ENCODE measurements at regions not wholly inside any gene's neighbourhood (a gene's known extent, or its start where the extent isn't known, plus 50 kb on each side); places are given as distances from the start of the nearest gene placed in this dataset.

- no peaks in the 10 kb centered on the region for H4K20me1 ChIP-seq (ENCODE audit: insufficient read depth)
- H3K79me2 ChIP-seq (ENCODE audit: insufficient read depth), result no peaks in the 10 kb centered on the region
- H3K36me3 ChIP-seq (replicated peaks in 1 of 2; ENCODE audit: control insufficient read depth in 1 of 2, insufficient read depth in 2 of 2, low read length in 1 of 2), result no peaks in the 10 kb centered on the region
- WGBS (ENCODE audit: low lambda C conversion rate), result 66% methylated on average over 3 of the region's 3 CpGs
- peaks cover 4 to 5% of the 10 kb centered on the region in 2 experiments; a peak in 2 of 4 replicates for H3K4me1 ChIP-seq (ENCODE audit: control insufficient read depth in 1 of 2, insufficient read depth in 2 of 2, low read depth in 1 of 2, low read length in 1 of 2)
- no peaks in the 10 kb centered on the region for H3K9me2 ChIP-seq
- no peak for TF ChIP-seq SMC3 (IDR thresholded peaks at IDR 0.05; ENCODE audit: low read depth, low read length)
- TF ChIP-seq PBX3 (IDR thresholded peaks at IDR 0.05), result no peak
- TF ChIP-seq SIN3A (IDR thresholded peaks at IDR 0.05; ENCODE audit: borderline replicate concordance, low read depth, low read length), result no peak
- no peak for TF ChIP-seq FOXM1 (IDR thresholded peaks at IDR 0.05; ENCODE audit: low read depth)
- H2AFZ ChIP-seq (ENCODE audit: low read depth), result no peak overlapping the region
- POLR2A ChIA-PET, result no interaction called here
- H3K9ac ChIP-seq, result no peak overlapping the region
- CTCF ChIA-PET, result no interaction called here
- no peak for DNase-seq
- H3F3A ChIP-seq (replicated peaks; ENCODE audit: insufficient read depth), result peaks cover 9% of the 10 kb centered on the region
- H3K27me3 ChIP-seq (ENCODE audit: insufficient read depth), result no peaks in the 10 kb centered on the region
- no peaks in the 10 kb centered on the region for H3K9me3 ChIP-seq
- H3K4me2 ChIP-seq, result no peak overlapping the region
- no peak overlapping the region for H3K27ac ChIP-seq (ENCODE audit: low read depth in 2 of 2, low read length in 1 of 2)
- no peak overlapping the region for H3K4me3 ChIP-seq (ENCODE audit: low read depth in 2 of 2, low read length in 1 of 2)
These were observed 56.0 kb upstream of the SPPL2A start for GRCh38 chr15:50821476-50821875.

DNA sequence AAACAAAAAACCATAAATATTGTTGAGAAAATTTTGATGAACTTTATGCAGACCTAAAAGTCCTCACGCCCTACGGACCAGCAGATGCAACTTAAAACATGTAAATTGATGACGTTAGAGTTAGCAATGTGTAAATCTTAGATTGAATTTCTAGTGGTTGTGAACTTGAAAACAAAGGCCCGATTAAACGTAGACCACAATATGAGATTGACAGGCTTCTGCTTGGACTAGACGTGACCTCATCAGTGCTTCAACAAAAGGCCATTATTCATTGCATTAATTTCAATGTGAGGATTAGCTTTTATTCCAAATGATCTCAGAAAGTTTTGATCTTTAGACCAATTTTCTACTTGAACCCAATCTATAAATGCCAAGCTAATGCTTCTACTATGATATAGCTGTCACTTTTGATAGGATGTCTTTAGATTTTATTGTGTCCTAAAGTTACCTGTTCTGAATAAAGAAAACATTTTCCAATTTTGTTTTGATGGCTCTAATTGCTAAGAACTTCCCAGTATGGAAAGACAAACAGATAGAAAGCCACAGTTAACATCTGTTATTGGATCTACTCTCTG, 55.4 kb upstream of the SPPL2A start:
- H3K4me3 ChIP-seq (ENCODE audit: low read depth in 2 of 2, low read length in 1 of 2), result no peak overlapping the region
- ChIA-PET POLR2A (no interaction called here), CTCF (no interaction called here)
- no peak overlapping the region for H3K9ac ChIP-seq
- no peaks in the 10 kb centered on the region for H3K9me2 ChIP-seq
- H3K4me2 ChIP-seq, result no peak overlapping the region
- peaks cover 4 to 5% of the 10 kb centered on the region in 2 experiments; a peak in 2 of 4 replicates for H3K4me1 ChIP-seq (ENCODE audit: control insufficient read depth in 1 of 2, insufficient read depth in 2 of 2, low read depth in 1 of 2, low read length in 1 of 2)
- H2AFZ ChIP-seq (ENCODE audit: low read depth), result no peak overlapping the region
- WGBS (ENCODE audit: low lambda C conversion rate), result 91% methylated on average over 6 of the region's 6 CpGs
- peaks cover 9% of the 10 kb centered on the region for H3F3A ChIP-seq (replicated peaks; ENCODE audit: insufficient read depth)
- no peaks in the 10 kb centered on the region for H3K79me2 ChIP-seq (ENCODE audit: insufficient read depth)
- H3K27ac ChIP-seq (ENCODE audit: low read depth in 2 of 2, low read length in 1 of 2), result no peak overlapping the region
- H3K36me3 ChIP-seq (replicated peaks in 1 of 2; ENCODE audit: control insufficient read depth in 1 of 2, insufficient read depth in 2 of 2, low read length in 1 of 2), result no peaks in the 10 kb centered on the region
- TF ChIP-seq RAD21 (IDR thresholded peaks at IDR 0.05; ENCODE audit: low read length) (no peak), RFX5 (IDR thresholded peaks at IDR 0.05; ENCODE audit: low read length) (no peak), SMC3 (IDR thresholded peaks at IDR 0.05; ENCODE audit: low read depth, low read length) (no peak), MXI1 (IDR thresholded peaks at IDR 0.05; ENCODE audit: low read depth, low read length) (no peak), GABPA (IDR thresholded peaks at IDR 0.05; ENCODE audit: low read depth) (no peak), EZH2phosphoT487 (IDR thresholded peaks at IDR 0.05; ENCODE audit: borderline replicate concordance, low read depth) (no peak), FOXM1 (IDR thresholded peaks at IDR 0.05; ENCODE audit: low read depth) (no peak), TEAD4 (IDR thresholded peaks at IDR 0.05; ENCODE audit: borderline replicate concordance, insufficient read depth) (no peak), FOXJ3 (CRISPR knock-in tag; IDR thresholded peaks at IDR 0.05) (no peak), TAF1 (IDR thresholded peaks at IDR 0.05; ENCODE audit: borderline replicate concordance, low read depth, low read length) (no peak), NFIC (IDR thresholded peaks at IDR 0.05; ENCODE audit: borderline replicate concordance) (no peak)
- TF ChIP-seq, protein P1, sequence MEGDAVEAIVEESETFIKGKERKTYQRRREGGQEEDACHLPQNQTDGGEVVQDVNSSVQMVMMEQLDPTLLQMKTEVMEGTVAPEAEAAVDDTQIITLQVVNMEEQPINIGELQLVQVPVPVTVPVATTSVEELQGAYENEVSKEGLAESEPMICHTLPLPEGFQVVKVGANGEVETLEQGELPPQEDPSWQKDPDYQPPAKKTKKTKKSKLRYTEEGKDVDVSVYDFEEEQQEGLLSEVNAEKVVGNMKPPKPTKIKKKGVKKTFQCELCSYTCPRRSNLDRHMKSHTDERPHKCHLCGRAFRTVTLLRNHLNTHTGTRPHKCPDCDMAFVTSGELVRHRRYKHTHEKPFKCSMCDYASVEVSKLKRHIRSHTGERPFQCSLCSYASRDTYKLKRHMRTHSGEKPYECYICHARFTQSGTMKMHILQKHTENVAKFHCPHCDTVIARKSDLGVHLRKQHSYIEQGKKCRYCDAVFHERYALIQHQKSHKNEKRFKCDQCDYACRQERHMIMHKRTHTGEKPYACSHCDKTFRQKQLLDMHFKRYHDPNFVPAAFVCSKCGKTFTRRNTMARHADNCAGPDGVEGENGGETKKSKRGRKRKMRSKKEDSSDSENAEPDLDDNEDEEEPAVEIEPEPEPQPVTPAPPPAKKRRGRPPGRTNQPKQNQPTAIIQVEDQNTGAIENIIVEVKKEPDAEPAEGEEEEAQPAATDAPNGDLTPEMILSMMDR (IDR thresholded peaks at IDR 0.05), result no peak
- TF ChIP-seq, protein P2, sequence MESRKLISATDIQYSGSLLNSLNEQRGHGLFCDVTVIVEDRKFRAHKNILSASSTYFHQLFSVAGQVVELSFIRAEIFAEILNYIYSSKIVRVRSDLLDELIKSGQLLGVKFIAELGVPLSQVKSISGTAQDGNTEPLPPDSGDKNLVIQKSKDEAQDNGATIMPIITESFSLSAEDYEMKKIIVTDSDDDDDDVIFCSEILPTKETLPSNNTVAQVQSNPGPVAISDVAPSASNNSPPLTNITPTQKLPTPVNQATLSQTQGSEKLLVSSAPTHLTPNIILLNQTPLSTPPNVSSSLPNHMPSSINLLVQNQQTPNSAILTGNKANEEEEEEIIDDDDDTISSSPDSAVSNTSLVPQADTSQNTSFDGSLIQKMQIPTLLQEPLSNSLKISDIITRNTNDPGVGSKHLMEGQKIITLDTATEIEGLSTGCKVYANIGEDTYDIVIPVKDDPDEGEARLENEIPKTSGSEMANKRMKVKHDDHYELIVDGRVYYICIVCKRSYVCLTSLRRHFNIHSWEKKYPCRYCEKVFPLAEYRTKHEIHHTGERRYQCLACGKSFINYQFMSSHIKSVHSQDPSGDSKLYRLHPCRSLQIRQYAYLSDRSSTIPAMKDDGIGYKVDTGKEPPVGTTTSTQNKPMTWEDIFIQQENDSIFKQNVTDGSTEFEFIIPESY (IDR thresholded peaks at IDR 0.05; ENCODE audit: borderline replicate concordance, low read depth), result no peak
- no peaks in the 10 kb centered on the region for H3K9me3 ChIP-seq
- no peaks in the 10 kb centered on the region for H4K20me1 ChIP-seq (ENCODE audit: insufficient read depth)
- no peaks in the 10 kb centered on the region for H3K27me3 ChIP-seq (ENCODE audit: insufficient read depth)
- no peak for DNase-seq
